ENCODE measurements at regions not wholly inside any gene's neighbourhood (a gene's known extent, or its start where the extent isn't known, plus 50 kb on each side); places are given as distances from the start of the nearest gene placed in this dataset.

GRCh38 chr7:85630904-85631600 is 444.2 kb upstream of the SEMA3D start:
- H3K27me3 ChIP-seq (replicated peaks; ENCODE audit: control insufficient read depth, insufficient read depth, low read length) = no peaks in the 10 kb centered on the region
- no peak for DNase-seq
- ChIA-PET POLR2A (no interaction called here), CTCF (no interaction called here)
- no peak overlapping the region for H3K4me3 ChIP-seq (ENCODE audit: low read depth, low read length)
- BruUV-seq (replicated peaks) = no TSS peak
- Mint-ChIP-seq H3K27ac (ENCODE audit: unreplicated experiment) (no peak overlapping the region), H3K4me1 (ENCODE audit: low read depth, unreplicated experiment) (peaks cover 10% of the 10 kb centered on the region), H3K4me3 (ENCODE audit: unreplicated experiment) (no peak overlapping the region), H3K9me3 (ENCODE audit: unreplicated experiment) (no peaks in the 10 kb centered on the region), H3K36me3 (ENCODE audit: insufficient read depth, unreplicated experiment) (no peaks in the 10 kb centered on the region), H3K27me3 (ENCODE audit: insufficient read depth, unreplicated experiment) (no peaks in the 10 kb centered on the region)
- no peaks in the 10 kb centered on the region for H3K9me3 ChIP-seq
- no peaks in the 10 kb centered on the region for H3K36me3 ChIP-seq (ENCODE audit: control insufficient read depth, insufficient read depth, low read length)
- intact Hi-C loops (cut with micrococcal nuclease; ENCODE audit: unreplicated experiment) = no loop called here
- peaks cover 7% of the 10 kb centered on the region; the same call in 1 of the 2 replicates for H3K4me1 ChIP-seq
- TF ChIP-seq CTCF (IDR thresholded peaks at IDR 0.05; ENCODE audit: insufficient read depth in 1 of 2, low read depth in 1 of 2, low read length in 1 of 2, severe bottlenecking in 1 of 2, unreplicated experiment in 1 of 2) = no peak

- BruUV-seq (replicated peaks) = no TSS peak
- H3K9me3 Mint-ChIP-seq (ENCODE audit: unreplicated experiment) = no peaks in the 10 kb centered on the region
- H3K36me3 ChIP-seq (ENCODE audit: control insufficient read depth, insufficient read depth, low read length) = no peaks in the 10 kb centered on the region
- no peaks in the 10 kb centered on the region for H3K9me3 ChIP-seq
- no peaks in the 10 kb centered on the region for H3K4me1 Mint-ChIP-seq (ENCODE audit: low read depth, unreplicated experiment)
- no peak overlapping the region for H3K4me3 Mint-ChIP-seq (ENCODE audit: unreplicated experiment)
- no peaks in the 10 kb centered on the region for H3K4me1 ChIP-seq
- intact Hi-C loops (cut with micrococcal nuclease; ENCODE audit: unreplicated experiment) = no loop called here
- no peak for DNase-seq
- CTCF ChIA-PET = no interaction called here
- no peaks in the 10 kb centered on the region for H3K36me3 Mint-ChIP-seq (ENCODE audit: insufficient read depth, unreplicated experiment)
- no peaks in the 10 kb centered on the region for H3K27me3 Mint-ChIP-seq (ENCODE audit: insufficient read depth, unreplicated experiment)
- TF ChIP-seq CTCF (IDR thresholded peaks at IDR 0.05; ENCODE audit: insufficient read depth in 1 of 2, low read depth in 1 of 2, low read length in 1 of 2, severe bottlenecking in 1 of 2, unreplicated experiment in 1 of 2) = no peak
- POLR2A ChIA-PET = no interaction called here
- no peak overlapping the region for H3K4me3 ChIP-seq (ENCODE audit: low read depth, low read length)
- H3K27me3 ChIP-seq (replicated peaks; ENCODE audit: control insufficient read depth, insufficient read depth, low read length) = no peaks in the 10 kb centered on the region
- H3K27ac Mint-ChIP-seq (ENCODE audit: unreplicated experiment) = no peak overlapping the region
Measured at GRCh38 chr7:85627791-85628586, 441.1 kb upstream of the SEMA3D start.

GRCh38 chr7:85622059-85622458 is 435.2 kb upstream of the SEMA3D start:
- TF ChIP-seq CTCF (IDR thresholded peaks at IDR 0.05; ENCODE audit: insufficient read depth in 1 of 2, low read depth in 1 of 2, low read length in 1 of 2, severe bottlenecking in 1 of 2, unreplicated experiment in 1 of 2) = no peak
- Histone ChIP-seq H3K36me3 (ENCODE audit: control insufficient read depth, insufficient read depth, low read length) (no peaks in the 10 kb centered on the region), H3K4me3 (ENCODE audit: low read depth, low read length) (no peak overlapping the region), H3K9me3 (no peaks in the 10 kb centered on the region), H3K4me1 (no peaks in the 10 kb centered on the region), H3K27me3 (replicated peaks; ENCODE audit: control insufficient read depth, insufficient read depth, low read length) (no peaks in the 10 kb centered on the region)
- Mint-ChIP-seq H3K36me3 (ENCODE audit: insufficient read depth, unreplicated experiment) (no peaks in the 10 kb centered on the region), H3K27ac (ENCODE audit: unreplicated experiment) (no peak overlapping the region), H3K27me3 (ENCODE audit: insufficient read depth, unreplicated experiment) (no peaks in the 10 kb centered on the region), H3K4me3 (ENCODE audit: unreplicated experiment) (no peak overlapping the region), H3K4me1 (ENCODE audit: low read depth, unreplicated experiment) (no peaks in the 10 kb centered on the region), H3K9me3 (ENCODE audit: unreplicated experiment) (no peaks in the 10 kb centered on the region)
- no TSS peak for BruUV-seq (replicated peaks)
- CTCF ChIA-PET = no interaction called here
- POLR2A ChIA-PET = no interaction called here
- intact Hi-C loops (cut with micrococcal nuclease; ENCODE audit: unreplicated experiment) = no loop called here
- DNase-seq = no peak

Measured in Caco-2 (cell line).